ENCODE measurements at regions not wholly inside any gene's neighbourhood (a gene's known extent, or its start where the extent isn't known, plus 50 kb on each side); places are given as distances from the start of the nearest gene placed in this dataset.

- TF ChIP-seq, protein P1, sequence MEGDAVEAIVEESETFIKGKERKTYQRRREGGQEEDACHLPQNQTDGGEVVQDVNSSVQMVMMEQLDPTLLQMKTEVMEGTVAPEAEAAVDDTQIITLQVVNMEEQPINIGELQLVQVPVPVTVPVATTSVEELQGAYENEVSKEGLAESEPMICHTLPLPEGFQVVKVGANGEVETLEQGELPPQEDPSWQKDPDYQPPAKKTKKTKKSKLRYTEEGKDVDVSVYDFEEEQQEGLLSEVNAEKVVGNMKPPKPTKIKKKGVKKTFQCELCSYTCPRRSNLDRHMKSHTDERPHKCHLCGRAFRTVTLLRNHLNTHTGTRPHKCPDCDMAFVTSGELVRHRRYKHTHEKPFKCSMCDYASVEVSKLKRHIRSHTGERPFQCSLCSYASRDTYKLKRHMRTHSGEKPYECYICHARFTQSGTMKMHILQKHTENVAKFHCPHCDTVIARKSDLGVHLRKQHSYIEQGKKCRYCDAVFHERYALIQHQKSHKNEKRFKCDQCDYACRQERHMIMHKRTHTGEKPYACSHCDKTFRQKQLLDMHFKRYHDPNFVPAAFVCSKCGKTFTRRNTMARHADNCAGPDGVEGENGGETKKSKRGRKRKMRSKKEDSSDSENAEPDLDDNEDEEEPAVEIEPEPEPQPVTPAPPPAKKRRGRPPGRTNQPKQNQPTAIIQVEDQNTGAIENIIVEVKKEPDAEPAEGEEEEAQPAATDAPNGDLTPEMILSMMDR (IDR thresholded peaks at IDR 0.05 in 4 of 5, conservative IDR thresholded peaks at IDR 0.05 in 1 of 5): no peak
- no peak for TF ChIP-seq POLR2A (IDR thresholded peaks at IDR 0.05)
Measured at GRCh38 chr2:188076149-188077056, 215.3 kb upstream of the GULP1 start.

All from gastrocnemius medialis (tissue), 4 donors.